ENCODE measurements at regions not wholly inside any gene's neighbourhood (a gene's known extent, or its start where the extent isn't known, plus 50 kb on each side); places are given as distances from the start of the nearest gene placed in this dataset.
"Not testable (repeated sequence)": the region's sequence is repeated elsewhere in the genome, so short reads cannot be mapped to it uniquely, and the experiment has no call there.

DNA sequence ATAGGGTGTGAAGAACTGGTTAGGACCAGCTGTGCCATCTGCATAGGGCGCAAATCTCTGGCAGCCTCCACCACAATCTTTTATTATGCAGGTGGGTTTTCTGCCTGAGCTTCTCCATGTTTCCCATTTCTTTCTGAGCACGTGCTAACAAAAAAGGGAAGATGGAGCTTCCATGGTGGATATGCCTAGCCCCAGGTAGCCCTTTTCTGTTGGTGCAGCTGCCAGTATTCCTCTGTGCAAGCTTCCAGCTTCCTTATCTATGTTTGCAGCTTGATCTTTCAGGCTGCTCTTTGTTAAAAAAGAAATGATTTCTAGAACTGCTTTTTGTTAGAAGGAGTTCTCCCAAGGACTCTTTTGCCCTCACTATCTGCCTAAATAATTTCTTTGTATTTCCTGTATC is 95.0 kb upstream of the EPB41L4A start:
- FAIRE-seq, result no peak

DNA sequence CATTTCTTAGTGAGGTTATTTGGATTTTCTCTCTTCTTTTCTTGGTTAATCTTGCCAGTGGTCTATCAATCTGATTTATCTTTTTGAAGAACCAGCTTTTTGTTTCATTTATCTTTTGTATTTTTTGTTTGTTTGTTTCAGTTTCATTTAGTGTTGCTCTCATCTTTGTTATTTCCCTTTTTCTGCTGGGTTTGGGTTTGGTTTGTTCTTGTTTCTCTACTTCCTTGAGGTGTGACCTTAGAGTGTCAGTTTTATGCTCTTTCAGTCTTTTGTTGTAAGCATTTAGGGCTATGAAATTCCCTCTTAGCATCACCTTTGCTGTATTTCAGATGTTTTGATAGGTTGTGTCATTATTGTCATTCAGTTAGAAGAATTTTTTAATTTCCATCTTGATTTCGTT is 101.4 kb upstream of the EPB41L4A start:
- H2AFZ ChIP-seq (ENCODE audit: low read depth, low read length); H3K27me3 Mint-ChIP-seq (ENCODE audit: low read depth, unreplicated experiment); H3K4me2 ChIP-seq (ENCODE audit: low read length); H3K4me1 ChIP-seq (ENCODE audit: insufficient read depth, low read length); H3K27me3 ChIP-seq (ENCODE audit: insufficient read depth, low read length); H3K9me3 Mint-ChIP-seq (ENCODE audit: unreplicated experiment); H3K36me3 ChIP-seq (ENCODE audit: insufficient read depth, low read length); H3K4me1 Mint-ChIP-seq (ENCODE audit: low read depth, unreplicated experiment); H3K27ac Mint-ChIP-seq (ENCODE audit: unreplicated experiment); H3K9ac ChIP-seq (ENCODE audit: low read length); DNase-seq (ENCODE audit: low read depth); H3K27ac ChIP-seq (ENCODE audit: low read depth, low read length); H3K4me3 ChIP-seq (ENCODE audit: insufficient read depth, low read depth, low read length); H3K36me3 Mint-ChIP-seq (ENCODE audit: low read depth, unreplicated experiment); FAIRE-seq; H3K79me2 ChIP-seq (ENCODE audit: insufficient read depth, low read length); H3K9me3 ChIP-seq (ENCODE audit: insufficient read depth, low read depth, low read length); H3K4me3 Mint-ChIP-seq (ENCODE audit: unreplicated experiment); H4K20me1 ChIP-seq (ENCODE audit: insufficient read depth, low read length): not testable (repeated sequence)

More for the DNA sequence above, 95.0 kb upstream of the EPB41L4A start:
- no peak overlapping the region for H3K4me2 ChIP-seq (ENCODE audit: low read length)
- no peaks in the 10 kb centered on the region for H3K4me1 Mint-ChIP-seq (ENCODE audit: low read depth, unreplicated experiment)
- H3K4me1 ChIP-seq (ENCODE audit: insufficient read depth, low read length), result no peaks in the 10 kb centered on the region
- no peak overlapping the region for H3K4me3 ChIP-seq (ENCODE audit: insufficient read depth, low read depth, low read length)
- H4K20me1 ChIP-seq (ENCODE audit: insufficient read depth, low read length), result no peaks in the 10 kb centered on the region
- TF ChIP-seq EZH2 (IDR thresholded peaks at IDR 0.05; ENCODE audit: insufficient read depth, low read length), result no peak
- TF ChIP-seq, protein P1, sequence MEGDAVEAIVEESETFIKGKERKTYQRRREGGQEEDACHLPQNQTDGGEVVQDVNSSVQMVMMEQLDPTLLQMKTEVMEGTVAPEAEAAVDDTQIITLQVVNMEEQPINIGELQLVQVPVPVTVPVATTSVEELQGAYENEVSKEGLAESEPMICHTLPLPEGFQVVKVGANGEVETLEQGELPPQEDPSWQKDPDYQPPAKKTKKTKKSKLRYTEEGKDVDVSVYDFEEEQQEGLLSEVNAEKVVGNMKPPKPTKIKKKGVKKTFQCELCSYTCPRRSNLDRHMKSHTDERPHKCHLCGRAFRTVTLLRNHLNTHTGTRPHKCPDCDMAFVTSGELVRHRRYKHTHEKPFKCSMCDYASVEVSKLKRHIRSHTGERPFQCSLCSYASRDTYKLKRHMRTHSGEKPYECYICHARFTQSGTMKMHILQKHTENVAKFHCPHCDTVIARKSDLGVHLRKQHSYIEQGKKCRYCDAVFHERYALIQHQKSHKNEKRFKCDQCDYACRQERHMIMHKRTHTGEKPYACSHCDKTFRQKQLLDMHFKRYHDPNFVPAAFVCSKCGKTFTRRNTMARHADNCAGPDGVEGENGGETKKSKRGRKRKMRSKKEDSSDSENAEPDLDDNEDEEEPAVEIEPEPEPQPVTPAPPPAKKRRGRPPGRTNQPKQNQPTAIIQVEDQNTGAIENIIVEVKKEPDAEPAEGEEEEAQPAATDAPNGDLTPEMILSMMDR (IDR thresholded peaks at IDR 0.05; ENCODE audit: insufficient read depth, low read depth, low read length), result no peak
- peaks cover 5% of the 10 kb centered on the region for H3K9me3 Mint-ChIP-seq (ENCODE audit: unreplicated experiment)
- H3K9me3 ChIP-seq (ENCODE audit: insufficient read depth, low read depth, low read length), result no peaks in the 10 kb centered on the region
- no peaks in the 10 kb centered on the region for H3K27me3 Mint-ChIP-seq (ENCODE audit: low read depth, unreplicated experiment)
- H3K27ac ChIP-seq (ENCODE audit: low read depth, low read length), result no peak overlapping the region
- no peaks in the 10 kb centered on the region for H3K27me3 ChIP-seq (ENCODE audit: insufficient read depth, low read length)
- no peak overlapping the region for H3K9ac ChIP-seq (ENCODE audit: low read length)
- H2AFZ ChIP-seq (ENCODE audit: low read depth, low read length), result no peak overlapping the region
- no peak for DNase-seq (ENCODE audit: low read depth)
- no peak overlapping the region for H3K4me3 Mint-ChIP-seq (ENCODE audit: unreplicated experiment)
- H3K27ac Mint-ChIP-seq (ENCODE audit: unreplicated experiment), result no peak overlapping the region
- no peaks in the 10 kb centered on the region for H3K36me3 Mint-ChIP-seq (ENCODE audit: low read depth, unreplicated experiment)
- no peaks in the 10 kb centered on the region for H3K36me3 ChIP-seq (ENCODE audit: insufficient read depth, low read length)
- H3K79me2 ChIP-seq (ENCODE audit: insufficient read depth, low read length), result no peaks in the 10 kb centered on the region

DNA sequence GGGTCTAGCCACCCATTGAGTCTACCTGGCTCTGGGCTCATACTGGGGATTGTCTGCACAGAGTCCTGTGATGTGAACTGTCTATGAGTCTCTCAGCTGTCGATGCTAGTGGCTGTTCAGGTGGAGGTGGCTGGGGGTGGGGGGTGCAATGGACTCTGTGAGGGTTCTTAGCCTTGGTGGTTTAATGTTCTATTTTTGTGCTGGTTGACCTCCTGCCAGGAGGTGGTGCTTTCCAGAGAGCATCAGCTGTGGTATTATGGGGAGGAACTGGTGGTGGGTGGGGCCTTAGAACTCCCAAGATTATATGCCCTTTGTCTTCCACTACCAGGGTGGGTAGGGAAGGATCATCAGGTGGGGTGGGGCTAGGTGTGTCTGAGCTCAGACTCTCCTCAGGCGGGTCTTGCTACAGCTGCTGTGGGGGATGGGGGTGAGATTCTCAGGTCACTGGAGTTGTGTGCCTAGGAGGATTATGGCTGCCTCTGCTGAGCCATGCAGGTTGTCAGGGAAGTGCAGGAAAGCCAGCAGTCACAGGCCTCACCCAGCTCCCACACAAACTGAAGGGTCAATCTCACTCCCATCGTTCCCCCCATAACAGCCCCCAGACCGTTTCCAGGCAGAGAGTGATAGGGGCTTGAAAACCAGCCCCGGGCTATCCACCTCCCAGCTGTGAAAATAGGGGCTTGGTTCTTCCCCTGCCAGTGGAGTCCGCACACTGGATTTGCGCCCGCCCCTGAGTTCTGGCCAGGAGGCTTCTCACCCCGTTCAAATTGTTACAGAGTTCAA is 104.0 kb upstream of the EPB41L4A start:
- H3K9me3 ChIP-seq (ENCODE audit: insufficient read depth, low read depth, low read length); H3K9me3 Mint-ChIP-seq (ENCODE audit: unreplicated experiment); H3K36me3 Mint-ChIP-seq (ENCODE audit: low read depth, unreplicated experiment); H3K27me3 Mint-ChIP-seq (ENCODE audit: low read depth, unreplicated experiment); H3K27ac Mint-ChIP-seq (ENCODE audit: unreplicated experiment); H3K36me3 ChIP-seq (ENCODE audit: insufficient read depth, low read length); FAIRE-seq; H3K27ac ChIP-seq (ENCODE audit: low read depth, low read length); H3K4me2 ChIP-seq (ENCODE audit: low read length); H3K9ac ChIP-seq (ENCODE audit: low read length); DNase-seq (ENCODE audit: low read depth); H2AFZ ChIP-seq (ENCODE audit: low read depth, low read length); H3K4me3 ChIP-seq (ENCODE audit: insufficient read depth, low read depth, low read length); H4K20me1 ChIP-seq (ENCODE audit: insufficient read depth, low read length); H3K4me1 Mint-ChIP-seq (ENCODE audit: low read depth, unreplicated experiment); H3K4me3 Mint-ChIP-seq (ENCODE audit: unreplicated experiment); H3K27me3 ChIP-seq (ENCODE audit: insufficient read depth, low read length); H3K79me2 ChIP-seq (ENCODE audit: insufficient read depth, low read length); H3K4me1 ChIP-seq (ENCODE audit: insufficient read depth, low read length): not testable (repeated sequence)

DNA sequence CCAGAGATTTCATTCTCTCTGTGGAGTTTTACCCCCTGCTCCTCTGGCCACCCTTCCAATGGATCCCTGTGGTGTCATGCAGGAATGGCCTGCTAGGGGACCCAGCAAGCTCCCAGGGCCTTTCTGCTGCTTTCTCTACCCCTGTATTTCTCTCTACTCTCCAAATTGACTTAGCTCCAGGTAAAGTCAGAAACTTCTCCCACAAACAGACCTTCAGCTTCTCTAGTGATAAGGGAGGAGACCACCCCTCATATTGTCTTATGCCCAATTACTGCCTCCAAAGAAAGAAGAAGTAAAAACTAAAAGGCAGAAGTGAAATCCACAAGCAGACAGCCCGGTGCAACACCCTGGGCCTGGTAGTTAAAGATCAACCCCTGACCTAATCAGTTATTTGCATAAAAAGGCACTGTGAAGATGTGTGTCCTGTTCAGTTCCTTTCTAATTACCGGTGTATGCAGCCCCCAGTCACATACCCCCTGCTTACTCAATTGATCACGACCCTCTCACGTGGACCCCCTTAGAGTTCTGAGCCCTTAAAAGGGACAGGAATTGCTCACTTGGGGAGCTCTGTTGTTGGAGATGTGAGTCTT is 104.7 kb upstream of the EPB41L4A start:
- H3K4me1 ChIP-seq (ENCODE audit: insufficient read depth, low read length); H3K4me1 Mint-ChIP-seq (ENCODE audit: low read depth, unreplicated experiment); H3K27ac Mint-ChIP-seq (ENCODE audit: unreplicated experiment); FAIRE-seq; H3K36me3 Mint-ChIP-seq (ENCODE audit: low read depth, unreplicated experiment); DNase-seq (ENCODE audit: low read depth); H3K9ac ChIP-seq (ENCODE audit: low read length); H4K20me1 ChIP-seq (ENCODE audit: insufficient read depth, low read length); H3K27ac ChIP-seq (ENCODE audit: low read depth, low read length); H3K9me3 ChIP-seq (ENCODE audit: insufficient read depth, low read depth, low read length); H2AFZ ChIP-seq (ENCODE audit: low read depth, low read length); H3K36me3 ChIP-seq (ENCODE audit: insufficient read depth, low read length); H3K27me3 ChIP-seq (ENCODE audit: insufficient read depth, low read length); H3K4me2 ChIP-seq (ENCODE audit: low read length); H3K4me3 Mint-ChIP-seq (ENCODE audit: unreplicated experiment); H3K79me2 ChIP-seq (ENCODE audit: insufficient read depth, low read length); H3K4me3 ChIP-seq (ENCODE audit: insufficient read depth, low read depth, low read length); H3K9me3 Mint-ChIP-seq (ENCODE audit: unreplicated experiment); H3K27me3 Mint-ChIP-seq (ENCODE audit: low read depth, unreplicated experiment): not testable (repeated sequence)

Measured in astrocyte (in vitro differentiated cells and primary cell).